Activated T-helper 1 cell treated with anti-CD3 and anti-CD28 coated beads, Interleukin-2, amount 50 U/mL, for 16 hours (primary cell): ENCODE measurements at regions not wholly inside any gene's neighbourhood (a gene's known extent, or its start where the extent isn't known, plus 50 kb on each side); places are given as distances from the start of the nearest gene placed in this dataset.
"Not testable (repeated sequence)": the region's sequence is repeated elsewhere in the genome, so short reads cannot be mapped to it uniquely, and the experiment has no call there.

Source experiments
- DNase-seq, 2 donors: peaks; one replicate each; pipeline ENCODE4 v3.0.0-alpha.2; 2020; ENCODE audit warnings: low read depth in 1 of 2, low spot score in 1 of 2

DNA sequence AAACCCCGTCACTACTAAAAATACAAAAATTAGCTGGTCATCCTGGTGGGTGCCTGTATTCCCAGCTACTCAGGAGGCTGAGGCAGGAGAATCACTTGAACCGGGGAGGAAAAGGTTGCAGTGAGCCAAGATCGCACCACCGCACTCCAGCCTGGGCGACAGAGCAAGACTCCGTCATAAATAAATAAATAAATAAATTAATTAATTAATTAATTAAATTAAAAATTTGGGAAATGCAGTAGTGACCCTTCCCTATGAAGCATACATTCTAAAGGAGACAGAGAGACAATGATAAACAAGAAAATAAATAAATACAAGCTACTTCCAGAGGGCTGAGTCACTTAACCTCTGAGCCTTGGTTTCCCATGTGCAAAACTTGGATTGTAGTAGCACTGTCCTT, 383.6 kb upstream of the MAF start:
- DNase-seq: not testable (repeated sequence)

GRCh38 chr16:79982862-79983261, 382.3 kb upstream of the MAF start:
- no peak for DNase-seq

DNA sequence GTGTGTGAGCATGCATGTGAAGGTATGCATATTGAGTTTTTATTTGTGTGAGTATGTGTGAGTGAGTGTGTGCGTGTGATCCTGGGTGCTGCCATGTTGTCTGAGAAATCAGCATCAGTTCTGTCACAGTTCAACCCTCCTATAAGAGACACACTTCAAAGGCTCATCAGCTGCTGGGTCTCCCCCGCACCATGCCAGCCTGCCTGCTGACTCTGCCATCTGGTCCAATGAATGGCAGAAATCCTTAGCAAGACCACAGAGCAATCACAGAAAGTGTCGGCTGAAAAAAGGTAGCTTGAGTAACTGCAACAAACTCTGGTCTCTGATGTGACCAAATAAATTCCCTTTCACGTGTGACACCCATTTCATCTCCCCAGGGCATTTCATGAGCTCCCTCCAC, 381.8 kb upstream of the MAF start:
- no peak for DNase-seq

GRCh38 chr16:79981814-79982213, 381.3 kb upstream of the MAF start:
- no peak for DNase-seq

DNA sequence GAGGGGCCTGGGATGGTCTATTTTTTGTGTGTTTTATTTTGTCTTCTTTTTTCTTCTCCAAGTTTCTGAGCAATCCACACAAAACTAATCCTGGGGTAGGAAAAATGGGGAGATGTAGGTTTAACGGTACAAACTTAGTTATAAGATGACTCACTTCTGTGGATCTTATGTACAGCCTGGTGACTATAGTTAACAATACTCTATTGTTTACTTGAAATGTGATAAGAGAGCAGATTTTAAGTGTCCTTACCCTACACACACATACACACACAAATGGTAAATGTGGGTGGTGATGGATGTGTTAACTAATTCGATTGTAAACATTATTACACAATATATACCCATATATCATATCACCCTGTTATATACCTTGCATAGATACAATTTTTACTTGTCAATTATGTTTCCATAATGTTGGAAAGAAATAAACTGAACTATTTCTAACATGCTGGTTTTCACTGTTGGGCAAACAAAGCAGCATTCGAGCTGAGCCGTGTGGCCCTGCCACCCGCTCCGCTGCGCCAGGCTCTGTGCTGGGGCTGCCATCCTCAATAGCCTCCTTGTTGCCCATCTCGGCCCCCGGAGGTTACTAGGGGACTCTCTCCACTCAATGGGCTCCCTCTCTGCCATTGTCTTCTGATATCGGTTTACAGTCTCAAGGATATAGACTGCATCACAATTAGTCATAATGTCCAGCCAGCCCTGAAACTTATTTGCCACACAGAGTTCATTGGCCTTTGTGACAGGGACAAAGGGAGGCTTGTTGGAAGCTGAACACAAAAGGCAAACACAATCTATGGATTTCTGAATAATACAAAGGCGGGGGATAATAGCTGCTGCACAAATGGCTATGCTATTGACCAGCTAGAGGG, 380.3 kb upstream of the MAF start:
- no peak for DNase-seq

DNA sequence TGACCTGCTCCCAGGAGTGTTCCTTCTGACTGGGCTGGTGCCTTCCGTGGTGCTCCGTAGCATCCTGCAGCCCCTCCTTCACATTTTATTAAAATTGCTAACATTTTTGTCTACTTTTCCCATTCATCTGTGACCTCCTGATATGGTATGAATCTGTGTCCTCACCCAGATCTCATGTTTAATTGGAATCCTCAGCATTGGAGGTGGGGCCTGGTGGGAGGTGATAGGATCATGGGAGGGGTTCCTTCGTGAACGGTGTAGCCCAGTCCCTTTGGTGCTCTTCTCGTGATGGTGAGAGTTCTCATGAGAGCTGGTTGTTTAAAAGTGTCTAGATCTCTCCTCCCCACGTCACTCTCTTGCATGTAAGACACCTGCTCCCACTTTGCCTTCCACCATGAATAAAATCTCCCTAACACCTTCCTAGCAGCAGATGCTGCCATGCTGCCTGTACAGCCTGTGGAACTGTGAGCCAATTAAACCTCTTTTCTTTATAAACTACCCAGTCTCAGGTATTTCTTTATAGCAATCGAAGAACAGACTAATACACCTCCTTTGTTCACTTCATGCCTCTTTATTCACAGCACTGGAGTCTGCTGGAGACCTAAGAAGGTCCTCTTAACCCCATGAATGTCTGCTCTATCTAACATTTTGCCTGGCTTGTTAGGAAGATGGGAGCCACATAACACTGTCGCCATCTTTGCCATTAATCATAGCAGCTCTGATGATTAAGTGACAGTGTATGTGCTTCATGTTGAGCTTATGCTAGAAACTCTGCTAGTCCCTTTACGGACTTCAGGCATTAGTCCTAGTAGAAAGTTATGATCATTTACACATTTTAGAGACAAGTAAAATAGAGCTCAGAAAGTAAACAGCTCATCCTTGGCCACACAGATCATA, 377.7 kb upstream of the MAF start:
- no peak for DNase-seq

DNA sequence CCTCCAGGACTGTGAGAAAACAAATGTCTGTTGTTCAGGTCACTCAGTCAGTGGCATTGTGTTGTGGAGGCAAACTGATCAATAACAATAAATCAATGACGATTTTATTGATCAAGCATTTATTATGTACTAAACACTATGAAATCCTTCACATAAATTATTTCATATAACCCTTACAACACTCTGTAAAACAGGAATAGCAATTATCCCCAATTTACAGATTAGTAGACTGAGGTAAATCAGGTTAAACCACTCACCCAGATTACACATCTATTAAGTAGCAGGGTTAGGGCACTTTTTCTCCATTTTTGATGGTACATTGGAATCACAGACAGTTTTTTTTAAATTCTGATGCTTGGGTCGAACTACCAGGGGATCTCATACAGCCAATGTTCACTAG, 372.8 kb upstream of the MAF start:
- no peak for DNase-seq

- DNase-seq: no peak
These were observed 371.6 kb upstream of the MAF start for GRCh38 chr16:79972053-79972704.

GRCh38 chr16:79971237-79971572, 370.7 kb upstream of the MAF start:
- no peak for DNase-seq

GRCh38 chr16:79970551-79971236, 370.2 kb upstream of the MAF start:
- DNase-seq: no peak

GRCh38 chr16:79970087-79970486, 369.6 kb upstream of the MAF start:
- no peak for DNase-seq

DNA sequence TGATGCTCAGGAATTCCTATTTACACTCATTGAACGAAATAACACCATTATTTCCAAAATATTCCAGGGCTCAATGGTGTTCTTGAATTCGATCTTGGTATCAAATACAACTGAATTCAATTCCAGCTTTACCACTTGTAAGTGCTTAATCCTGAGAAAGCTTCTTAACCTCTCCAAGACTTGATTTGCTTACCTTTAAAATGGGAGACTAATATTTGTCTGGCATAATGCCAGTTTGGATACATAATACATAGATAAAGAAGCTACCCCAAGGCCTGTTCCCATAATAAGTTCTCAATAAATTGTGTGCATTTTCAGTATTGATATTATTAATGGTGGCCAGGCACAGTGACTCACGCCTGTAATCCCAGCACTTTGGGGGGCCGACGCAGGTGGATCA, 368.9 kb upstream of the MAF start:
- no peak for DNase-seq

GRCh38 chr16:79966226-79966625, 365.7 kb upstream of the MAF start:
- no peak for DNase-seq

DNA sequence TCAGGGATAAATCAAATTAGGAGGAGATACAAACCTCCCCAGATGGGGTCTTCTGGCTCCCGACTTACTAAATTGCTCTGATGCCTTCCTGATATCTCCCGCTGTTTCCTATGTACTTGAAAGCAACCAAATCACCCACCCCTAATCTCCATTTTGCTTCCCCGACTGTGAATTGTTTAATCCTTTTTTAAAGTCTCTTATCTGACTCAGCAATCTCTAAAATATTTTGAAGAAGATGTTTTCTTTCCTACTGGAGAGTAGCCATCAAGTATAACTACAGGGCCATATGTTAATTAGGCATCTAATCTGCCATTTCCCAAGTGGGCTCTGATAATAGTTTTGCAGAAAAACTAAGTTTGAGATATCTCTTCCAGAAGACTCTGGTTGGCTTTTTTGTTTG, 365.2 kb upstream of the MAF start:
- DNase-seq: no peak

GRCh38 chr16:79964104-79964503, 363.6 kb upstream of the MAF start:
- no peak for DNase-seq

DNA sequence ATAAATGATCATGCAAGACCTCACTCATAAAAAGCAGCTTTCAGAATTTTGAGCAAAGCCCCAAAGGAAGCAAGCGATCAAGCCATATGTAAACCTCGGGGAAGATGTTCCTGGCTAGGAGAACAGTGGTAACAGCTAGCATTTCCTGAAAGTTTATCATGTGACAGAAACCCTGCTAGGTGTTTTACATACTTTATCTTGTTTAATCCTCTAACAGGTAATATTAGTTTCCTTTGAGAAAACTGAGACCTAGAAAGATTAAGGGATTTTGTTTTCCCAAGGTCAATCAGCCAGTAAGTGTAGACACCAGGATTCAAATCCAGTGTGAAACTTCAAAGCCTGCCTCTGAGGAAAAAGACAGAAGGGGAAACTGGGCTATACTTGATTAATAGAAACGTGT, 362.4 kb upstream of the MAF start:
- DNase-seq: no peak

DNA sequence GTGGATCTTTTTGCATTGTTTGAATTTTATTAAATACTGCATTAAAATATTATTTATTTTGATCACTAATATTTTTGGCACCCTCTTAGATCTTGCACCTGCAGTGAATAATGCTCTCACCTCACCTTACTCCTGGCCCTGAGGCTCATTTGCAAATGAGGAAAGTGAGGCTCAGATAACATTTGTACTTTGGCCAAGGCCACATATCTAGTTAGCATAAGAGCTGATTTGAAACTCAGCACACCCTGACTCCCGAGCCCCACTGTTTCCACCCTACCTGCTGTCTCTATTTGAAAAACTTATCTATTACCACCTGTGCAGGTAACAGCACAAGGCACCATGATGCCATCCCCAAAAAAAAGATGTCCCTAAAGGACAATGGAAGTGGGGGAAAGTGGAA, 358.7 kb upstream of the MAF start:
- DNase-seq: no peak

DNA sequence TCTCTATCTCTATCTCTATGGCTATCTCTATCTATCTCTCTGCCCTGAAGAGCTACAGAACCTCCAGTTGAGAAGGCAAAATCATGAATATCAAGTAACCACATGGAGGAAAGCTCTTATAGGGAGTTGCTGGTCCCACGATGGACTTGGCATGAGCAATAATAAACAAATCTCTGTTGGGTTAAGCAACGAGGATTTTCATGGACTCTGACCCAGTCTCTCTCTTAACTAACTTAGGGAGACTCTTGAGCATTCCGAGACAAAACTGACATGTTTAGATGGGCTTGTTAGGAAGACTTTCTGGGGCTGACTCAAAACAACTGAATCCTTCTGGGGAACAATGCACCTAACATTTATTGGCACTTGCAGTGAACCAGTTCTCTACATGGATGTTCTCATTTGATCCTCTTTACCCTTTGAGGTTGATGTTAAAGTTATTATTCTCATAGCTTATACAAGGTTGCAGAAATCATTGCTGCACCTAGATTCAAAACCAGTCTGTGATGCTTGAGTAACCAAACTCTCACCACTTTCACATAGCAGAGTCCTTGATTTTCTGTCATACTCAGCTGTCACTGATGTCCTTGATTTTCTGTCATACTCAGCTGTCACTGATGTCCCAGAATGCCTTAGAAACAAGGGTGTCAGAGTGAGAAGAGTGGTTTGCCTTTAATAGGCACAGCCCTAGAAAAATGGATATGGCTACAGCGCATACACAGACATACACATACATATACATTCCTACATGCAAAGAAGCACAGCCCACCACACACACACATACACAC, 354.6 kb upstream of the MAF start:
- no peak for DNase-seq

DNA sequence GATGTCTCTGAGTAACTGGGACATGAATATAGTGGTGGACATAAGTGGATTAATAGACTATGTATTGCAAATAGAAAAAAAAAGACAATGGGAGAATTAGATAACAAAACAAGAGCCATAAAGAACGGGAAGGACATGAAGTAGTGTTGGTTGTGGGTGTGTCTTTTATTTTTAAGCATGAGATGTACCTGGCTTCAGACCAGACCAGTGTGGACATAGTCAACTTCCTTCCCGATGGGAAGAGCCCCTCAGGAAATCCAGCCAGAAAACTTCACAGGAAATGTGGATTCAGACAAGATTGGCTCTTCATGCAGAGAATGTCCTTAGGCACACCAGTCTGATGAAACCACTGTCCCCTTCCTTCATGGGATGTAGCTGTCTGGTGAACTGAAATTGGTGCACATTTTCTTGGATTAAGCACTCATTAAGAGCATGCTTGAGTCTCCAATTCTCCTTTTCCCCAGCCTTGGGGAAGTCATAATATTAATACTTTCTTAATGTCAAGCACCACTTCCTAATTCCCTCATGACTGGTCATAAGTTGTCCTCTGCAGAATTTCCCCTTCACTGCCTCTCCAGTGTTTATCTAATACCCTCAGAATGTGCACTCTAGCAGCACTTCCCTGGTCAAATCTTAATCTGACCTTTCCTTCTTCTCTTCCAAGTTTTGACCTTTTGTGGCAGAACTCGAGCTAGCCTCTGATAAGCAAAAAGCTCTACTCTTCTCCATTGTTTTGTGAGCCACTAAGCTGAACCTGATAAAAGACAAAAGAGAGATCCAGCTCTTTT, 350.6 kb upstream of the MAF start:
- no peak for DNase-seq

- DNase-seq: no peak
These were observed 348.9 kb upstream of the MAF start for GRCh38 chr16:79949417-79949816.
